A673 (cell line): ENCODE measurements at regions not wholly inside any gene's neighbourhood (a gene's known extent, or its start where the extent isn't known, plus 50 kb on each side); places are given as distances from the start of the nearest gene placed in this dataset.

Source experiments
- EZH2 ChIP-seq: fragments of 200-600 bp; sonication (generic); IDR thresholded peaks from 2 replicates; pipeline ENCODE4 v1.6.1; 2017; ENCODE audit warnings: borderline replicate concordance, low read depth, mild to moderate bottlenecking, mixed read lengths, antibody characterized with exemption, low read length; ENCODE audit not compliant: poor library complexity, severe bottlenecking
- TF ChIP-seq, protein P1 (sequence below): fragments of 300-800, 200-600 bp; sonication (generic); conservative IDR thresholded peaks from 2 replicates; pipeline ENCODE4 v1.5.1; 2017; ENCODE audit warnings: low read depth, mild to moderate bottlenecking, antibody characterized with exemption, low read length, moderate library complexity, mixed read lengths

DNA sequence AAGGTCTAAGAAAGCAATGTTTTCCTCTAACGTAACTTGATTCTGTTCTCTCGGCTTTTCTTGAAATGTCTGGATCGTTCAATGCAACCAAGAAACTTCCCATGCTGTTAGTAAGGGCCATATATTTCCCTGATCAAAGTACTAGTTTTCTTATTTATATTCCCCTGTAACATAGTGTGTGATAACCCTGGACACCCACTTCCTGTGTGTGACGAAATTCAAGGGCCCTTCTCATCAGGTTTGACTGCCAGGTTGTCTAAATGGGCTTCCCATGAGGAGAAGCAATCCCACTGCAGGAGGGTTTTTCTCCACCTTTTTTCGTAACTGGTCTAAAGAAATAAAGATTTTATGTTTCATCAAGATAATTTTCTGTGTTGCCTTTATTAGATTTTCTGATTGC, 102.6 kb upstream of the RPS6KA2 start:
- no peak for TF ChIP-seq EZH2
- TF ChIP-seq, protein P1, sequence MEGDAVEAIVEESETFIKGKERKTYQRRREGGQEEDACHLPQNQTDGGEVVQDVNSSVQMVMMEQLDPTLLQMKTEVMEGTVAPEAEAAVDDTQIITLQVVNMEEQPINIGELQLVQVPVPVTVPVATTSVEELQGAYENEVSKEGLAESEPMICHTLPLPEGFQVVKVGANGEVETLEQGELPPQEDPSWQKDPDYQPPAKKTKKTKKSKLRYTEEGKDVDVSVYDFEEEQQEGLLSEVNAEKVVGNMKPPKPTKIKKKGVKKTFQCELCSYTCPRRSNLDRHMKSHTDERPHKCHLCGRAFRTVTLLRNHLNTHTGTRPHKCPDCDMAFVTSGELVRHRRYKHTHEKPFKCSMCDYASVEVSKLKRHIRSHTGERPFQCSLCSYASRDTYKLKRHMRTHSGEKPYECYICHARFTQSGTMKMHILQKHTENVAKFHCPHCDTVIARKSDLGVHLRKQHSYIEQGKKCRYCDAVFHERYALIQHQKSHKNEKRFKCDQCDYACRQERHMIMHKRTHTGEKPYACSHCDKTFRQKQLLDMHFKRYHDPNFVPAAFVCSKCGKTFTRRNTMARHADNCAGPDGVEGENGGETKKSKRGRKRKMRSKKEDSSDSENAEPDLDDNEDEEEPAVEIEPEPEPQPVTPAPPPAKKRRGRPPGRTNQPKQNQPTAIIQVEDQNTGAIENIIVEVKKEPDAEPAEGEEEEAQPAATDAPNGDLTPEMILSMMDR = no peak
